ACHN (cell line): ENCODE measurements at regions not wholly inside any gene's neighbourhood (a gene's known extent, or its start where the extent isn't known, plus 50 kb on each side); places are given as distances from the start of the nearest gene placed in this dataset.
"Not testable (repeated sequence)": the region's sequence is repeated elsewhere in the genome, so short reads cannot be mapped to it uniquely, and the experiment has no call there.

Source experiments
- DNase-seq: peaks from one replicate; pipeline ENCODE4 v3.0.0-alpha.2; 2015
- in situ Hi-C: cut with HindIII; loops from 2 replicates; pipeline ENCODE4 v1.10.0; 2017; ENCODE audit warnings: low sequenced_read_pairs, low pct_ligation_motif_present, low pct_unique_long_range_greater_than_20kb

- in situ Hi-C loops, result no loop called here
- DNase-seq, result no peak
Measured at GRCh38 chr20:1735417-1736089, 78.0 kb upstream of the SIRPG start.

GRCh38 chr20:1734269-1734858, 76.8 kb upstream of the SIRPG start:
- in situ Hi-C loops, result no loop called here
- DNase-seq, result peak; percentile 24

GRCh38 chr20:1731828-1732375, 74.3 kb upstream of the SIRPG start:
- in situ Hi-C loops, DNase-seq: not testable (repeated sequence)

GRCh38 chr20:1730981-1731711, 73.6 kb upstream of the SIRPG start:
- DNase-seq, in situ Hi-C loops: not testable (repeated sequence)

GRCh38 chr20:1727303-1727702, 69.7 kb upstream of the SIRPG start:
- DNase-seq, in situ Hi-C loops: not testable (repeated sequence)

GRCh38 chr20:1724901-1725300, 67.3 kb upstream of the SIRPG start:
- DNase-seq, result no peak
- in situ Hi-C loops, result no loop called here

- in situ Hi-C loops, result no loop called here
- DNase-seq, result no peak
Measured at GRCh38 chr20:1722513-1723050, 65.0 kb upstream of the SIRPG start.

- no peak for DNase-seq
- in situ Hi-C loops, result no loop called here
Measured at GRCh38 chr20:1721687-1722512, 64.3 kb upstream of the SIRPG start.

GRCh38 chr20:1720845-1721475, 63.4 kb upstream of the SIRPG start:
- DNase-seq, result no peak
- in situ Hi-C loops, result no loop called here

- in situ Hi-C loops, result no loop called here
Measured at GRCh38 chr20:1720226-1720625, 62.6 kb upstream of the SIRPG start.

GRCh38 chr20:1718604-1719384, 61.2 kb upstream of the SIRPG start:
- DNase-seq, result peak; percentile 19
- in situ Hi-C loops, result no loop called here

More at GRCh38 chr20:1720226-1720625, 62.6 kb upstream of the SIRPG start:
- DNase-seq, result no peak

GRCh38 chr20:1712634-1713624, 55.4 kb upstream of the SIRPG start:
- in situ Hi-C loops, result no loop called here

GRCh38 chr20:1711826-1712601, 54.4 kb upstream of the SIRPG start:
- in situ Hi-C loops, result no loop called here
- DNase-seq, result no peak

More at GRCh38 chr20:1712634-1713624, 55.4 kb upstream of the SIRPG start:
- DNase-seq, result no peak

- in situ Hi-C loops, result no loop called here
- DNase-seq, result no peak
Measured at GRCh38 chr20:1711266-1711665, 53.7 kb upstream of the SIRPG start.

- DNase-seq, result no peak
- in situ Hi-C loops, result no loop called here
Measured at GRCh38 chr20:1710484-1710883, 52.9 kb upstream of the SIRPG start.
